ENCODE measurements at regions not wholly inside any gene's neighbourhood (a gene's known extent, or its start where the extent isn't known, plus 50 kb on each side); places are given as distances from the start of the nearest gene placed in this dataset.
"Not testable (repeated sequence)": the region's sequence is repeated elsewhere in the genome, so short reads cannot be mapped to it uniquely, and the experiment has no call there.

DNA sequence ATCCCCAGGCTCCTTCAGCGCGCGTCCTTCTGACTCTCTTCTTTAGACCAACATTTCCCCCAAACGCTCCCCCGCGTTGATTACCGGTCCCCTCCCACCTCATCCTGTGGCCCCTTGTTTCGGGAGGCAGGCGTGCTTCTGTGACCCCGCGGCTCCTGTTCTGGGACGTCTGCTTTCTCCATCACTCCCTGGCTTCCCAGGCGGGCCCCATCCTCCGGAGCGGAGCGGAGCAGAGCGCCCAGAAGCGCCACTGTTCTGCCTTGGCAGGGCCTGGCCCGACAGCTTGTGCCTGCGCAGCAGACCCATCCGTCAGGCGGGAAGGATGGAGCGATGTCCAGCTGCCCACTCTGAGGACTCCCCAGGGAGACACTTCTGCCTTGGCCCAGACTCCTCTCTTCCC is 1689.8 kb upstream of the DEFB115 start:
- H3K36me3 ChIP-seq (ENCODE audit: control insufficient read depth in 2 of 2, insufficient read depth in 2 of 2, low read length in 1 of 2); H3K4me1 ChIP-seq (ENCODE audit: control insufficient read depth in 2 of 2, insufficient read depth in 2 of 2, low read length in 2 of 2); H3K4me3 ChIP-seq (ENCODE audit: low read length in 2 of 2); H3K27me3 ChIP-seq (ENCODE audit: control insufficient read depth in 2 of 2, insufficient read depth in 1 of 2, low read length in 1 of 2); H3K27ac ChIP-seq (ENCODE audit: low read depth in 1 of 2, low read length in 1 of 2); DNase-seq (ENCODE audit: low read depth in 6 of 9, low spot score in 9 of 9); H3K9me3 ChIP-seq (ENCODE audit: control insufficient read depth in 2 of 2, insufficient read depth in 1 of 2, low read length in 1 of 2): not testable (repeated sequence)
- 49% methylated on average over 23 of the region's 23 CpGs for WGBS

DNA sequence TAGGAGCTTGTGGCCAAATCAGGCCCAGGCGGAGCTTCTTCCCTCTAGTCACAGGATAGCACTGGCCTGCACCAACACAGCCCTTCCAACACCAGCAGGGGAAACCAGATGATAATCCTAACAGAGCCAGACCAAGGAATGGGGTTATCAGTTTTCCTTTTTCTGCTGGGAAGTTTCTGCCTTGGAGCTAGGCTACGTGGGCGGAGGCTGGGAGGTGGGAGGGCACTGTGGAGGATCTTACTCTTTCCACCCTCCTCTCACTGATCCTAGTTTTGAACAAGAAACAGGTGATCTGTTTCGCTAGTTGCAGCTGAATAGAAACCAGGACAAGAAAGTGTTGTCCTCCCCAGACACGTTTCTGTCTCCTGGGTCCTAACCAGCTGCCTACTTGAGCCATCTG is 1687.3 kb upstream of the DEFB115 start:
- H3K4me3 ChIP-seq (ENCODE audit: low read length in 2 of 2): not testable (repeated sequence)

DNA sequence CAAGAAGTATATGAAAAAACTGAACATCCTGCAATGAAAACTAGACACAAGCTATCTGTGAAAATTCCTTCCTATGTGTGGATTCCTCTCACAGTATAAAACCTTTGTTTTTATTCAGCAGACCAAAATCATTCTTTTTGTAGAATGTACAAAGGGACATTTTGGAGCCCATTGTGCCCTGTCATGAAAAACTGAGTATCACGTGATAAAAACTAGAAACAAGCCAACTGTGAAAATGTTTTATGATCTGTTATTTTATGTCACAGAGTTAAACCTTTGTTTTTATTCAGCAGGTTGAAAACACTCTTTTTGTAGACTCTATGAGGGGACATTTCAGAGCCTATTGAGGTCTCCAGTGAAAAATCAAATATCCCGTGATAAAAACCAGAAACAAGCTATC is 1667.9 kb upstream of the DEFB115 start:
- not testable (repeated sequence) for H3K36me3 ChIP-seq (ENCODE audit: control insufficient read depth in 2 of 2, insufficient read depth in 2 of 2, low read length in 1 of 2); H3K9me3 ChIP-seq (ENCODE audit: control insufficient read depth in 2 of 2, insufficient read depth in 1 of 2, low read length in 1 of 2); H3K27ac ChIP-seq (ENCODE audit: low read depth in 1 of 2, low read length in 1 of 2); H3K4me1 ChIP-seq (ENCODE audit: control insufficient read depth in 2 of 2, insufficient read depth in 2 of 2, low read length in 2 of 2); DNase-seq (ENCODE audit: low read depth in 6 of 9, low spot score in 9 of 9); H3K4me3 ChIP-seq (ENCODE audit: low read length in 2 of 2); H3K27me3 ChIP-seq (ENCODE audit: control insufficient read depth in 2 of 2, insufficient read depth in 1 of 2, low read length in 1 of 2)
- WGBS: 89% methylated on average over 2 of the region's 2 CpGs

More for the DNA sequence above, 1687.3 kb upstream of the DEFB115 start:
- WGBS: 74% methylated on average over 5 of the region's 5 CpGs
- not testable (repeated sequence) for H3K27ac ChIP-seq (ENCODE audit: low read depth in 1 of 2, low read length in 1 of 2); H3K9me3 ChIP-seq (ENCODE audit: control insufficient read depth in 2 of 2, insufficient read depth in 1 of 2, low read length in 1 of 2); H3K36me3 ChIP-seq (ENCODE audit: control insufficient read depth in 2 of 2, insufficient read depth in 2 of 2, low read length in 1 of 2); DNase-seq (ENCODE audit: low read depth in 6 of 9, low spot score in 9 of 9); H3K4me1 ChIP-seq (ENCODE audit: control insufficient read depth in 2 of 2, insufficient read depth in 2 of 2, low read length in 2 of 2); H3K27me3 ChIP-seq (ENCODE audit: control insufficient read depth in 2 of 2, insufficient read depth in 1 of 2, low read length in 1 of 2)

DNA sequence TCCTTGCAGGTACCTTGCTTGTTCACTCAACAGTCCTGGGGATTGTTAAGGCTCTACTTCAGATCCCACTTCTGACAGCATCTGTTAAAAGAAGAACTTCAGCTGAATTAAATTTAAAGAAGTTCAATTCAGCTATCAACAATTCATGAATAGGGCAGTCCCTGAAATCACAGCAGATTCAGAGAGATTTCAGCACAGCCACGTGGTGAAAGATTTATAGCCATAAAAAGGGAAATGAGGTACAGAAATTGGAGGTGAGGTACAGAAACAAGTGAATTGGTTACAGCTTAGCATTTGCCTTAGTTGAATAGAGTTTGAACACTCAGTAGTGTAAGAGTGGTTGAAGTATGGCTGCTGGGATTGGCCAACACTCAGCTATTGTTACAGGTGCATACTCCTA is 1653.3 kb upstream of the DEFB115 start:
- H3K27ac ChIP-seq (ENCODE audit: low read depth in 1 of 2, low read length in 1 of 2); H3K9me3 ChIP-seq (ENCODE audit: control insufficient read depth in 2 of 2, insufficient read depth in 1 of 2, low read length in 1 of 2); DNase-seq (ENCODE audit: low read depth in 6 of 9, low spot score in 9 of 9); H3K36me3 ChIP-seq (ENCODE audit: control insufficient read depth in 2 of 2, insufficient read depth in 2 of 2, low read length in 1 of 2); H3K4me3 ChIP-seq (ENCODE audit: low read length in 2 of 2); H3K4me1 ChIP-seq (ENCODE audit: control insufficient read depth in 2 of 2, insufficient read depth in 2 of 2, low read length in 2 of 2); H3K27me3 ChIP-seq (ENCODE audit: control insufficient read depth in 2 of 2, insufficient read depth in 1 of 2, low read length in 1 of 2): not testable (repeated sequence)
- WGBS: 5% methylated on average over 1 of the region's 1 CpG

DNA sequence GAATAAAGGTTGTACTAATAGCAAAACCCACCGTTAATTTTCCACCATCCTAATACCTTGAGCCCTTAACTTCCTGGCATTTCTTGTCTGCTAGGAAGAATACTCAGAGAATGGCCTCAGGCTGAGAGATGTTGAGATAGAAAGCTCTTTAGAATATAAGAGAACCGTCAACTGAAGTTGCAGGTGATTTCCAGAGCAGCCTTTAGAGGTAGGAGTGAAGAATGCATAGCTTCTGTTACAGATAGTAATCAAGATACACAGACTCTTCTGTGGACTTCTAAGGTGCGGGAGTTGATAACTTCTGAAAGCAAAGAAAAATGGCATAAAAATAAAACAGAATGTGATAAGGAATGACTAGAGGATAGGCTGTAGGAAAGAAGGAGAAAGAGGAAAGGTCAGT is 1651.3 kb upstream of the DEFB115 start:
- WGBS: 80% methylated on average over 3 of the region's 3 CpGs
- not testable (repeated sequence) for DNase-seq (ENCODE audit: low read depth in 6 of 9, low spot score in 9 of 9); H3K27me3 ChIP-seq (ENCODE audit: control insufficient read depth in 2 of 2, insufficient read depth in 1 of 2, low read length in 1 of 2); H3K4me3 ChIP-seq (ENCODE audit: low read length in 2 of 2); H3K9me3 ChIP-seq (ENCODE audit: control insufficient read depth in 2 of 2, insufficient read depth in 1 of 2, low read length in 1 of 2); H3K4me1 ChIP-seq (ENCODE audit: control insufficient read depth in 2 of 2, insufficient read depth in 2 of 2, low read length in 2 of 2); H3K36me3 ChIP-seq (ENCODE audit: control insufficient read depth in 2 of 2, insufficient read depth in 2 of 2, low read length in 1 of 2); H3K27ac ChIP-seq (ENCODE audit: low read depth in 1 of 2, low read length in 1 of 2)

DNA sequence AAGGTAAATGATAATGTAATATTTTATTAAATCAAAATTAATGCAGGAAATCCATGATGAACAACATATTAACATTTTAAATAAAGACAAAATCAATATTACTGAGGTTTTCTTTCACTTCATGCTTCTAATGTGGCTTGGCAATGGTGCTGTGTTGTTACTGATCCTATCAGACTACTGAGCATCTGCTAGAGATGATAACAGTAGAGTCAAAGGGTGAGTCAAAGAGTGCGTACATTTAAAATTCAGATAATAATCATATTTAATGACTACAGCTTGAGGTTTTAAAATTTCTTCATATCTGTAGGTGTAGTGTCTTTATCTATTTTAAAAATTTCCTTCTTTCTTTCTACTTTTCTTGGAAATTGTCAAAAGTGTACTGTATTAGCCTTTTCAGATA is 1628.1 kb upstream of the DEFB115 start:
- not testable (repeated sequence) for H3K4me1 ChIP-seq (ENCODE audit: control insufficient read depth in 2 of 2, insufficient read depth in 2 of 2, low read length in 2 of 2); H3K4me3 ChIP-seq (ENCODE audit: low read length in 2 of 2); H3K27me3 ChIP-seq (ENCODE audit: control insufficient read depth in 2 of 2, insufficient read depth in 1 of 2, low read length in 1 of 2); H3K36me3 ChIP-seq (ENCODE audit: control insufficient read depth in 2 of 2, insufficient read depth in 2 of 2, low read length in 1 of 2); H3K9me3 ChIP-seq (ENCODE audit: control insufficient read depth in 2 of 2, insufficient read depth in 1 of 2, low read length in 1 of 2); DNase-seq (ENCODE audit: low read depth in 6 of 9, low spot score in 9 of 9); H3K27ac ChIP-seq (ENCODE audit: low read depth in 1 of 2, low read length in 1 of 2)
- WGBS: 93% methylated on average over 1 of the region's 1 CpG

Data from thymus (tissue), 11 donors.